GM18498 (cell line): ENCODE measurements at regions not wholly inside any gene's neighbourhood (a gene's known extent, or its start where the extent isn't known, plus 50 kb on each side); places are given as distances from the start of the nearest gene placed in this dataset.

Experiments
- ATAC-seq: cut with Tn5 transposase; IDR thresholded peaks from one replicate; pipeline ENCODE4 v1.9.1; 2021; ENCODE audit warnings: mild to moderate bottlenecking, moderate library complexity; ENCODE audit not compliant: unreplicated experiment

- ATAC-seq = no peak
Measured at GRCh38 chr11:113584371-113584770, 109.2 kb upstream of the DRD2 start.

DNA sequence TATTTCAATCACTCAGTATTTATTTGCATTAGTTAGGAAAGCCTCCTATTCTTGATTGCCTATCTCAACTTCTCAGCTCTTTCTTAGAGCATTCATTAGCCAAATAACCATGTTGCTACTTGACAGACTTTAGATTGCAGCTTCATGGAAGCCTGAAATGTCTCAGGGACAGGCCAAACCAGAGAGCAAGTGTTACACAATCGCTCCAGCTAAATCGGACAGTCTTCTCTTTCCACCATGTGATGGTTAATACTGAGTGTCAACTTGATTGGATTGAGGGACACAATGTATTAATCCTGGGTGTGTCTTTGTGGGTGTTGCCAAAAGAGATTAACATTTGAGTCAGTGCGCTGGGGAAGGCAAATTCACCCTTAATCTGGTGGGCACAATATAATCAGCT lies 106.5 kb upstream of the DRD2 start:
- no peak for ATAC-seq

DNA sequence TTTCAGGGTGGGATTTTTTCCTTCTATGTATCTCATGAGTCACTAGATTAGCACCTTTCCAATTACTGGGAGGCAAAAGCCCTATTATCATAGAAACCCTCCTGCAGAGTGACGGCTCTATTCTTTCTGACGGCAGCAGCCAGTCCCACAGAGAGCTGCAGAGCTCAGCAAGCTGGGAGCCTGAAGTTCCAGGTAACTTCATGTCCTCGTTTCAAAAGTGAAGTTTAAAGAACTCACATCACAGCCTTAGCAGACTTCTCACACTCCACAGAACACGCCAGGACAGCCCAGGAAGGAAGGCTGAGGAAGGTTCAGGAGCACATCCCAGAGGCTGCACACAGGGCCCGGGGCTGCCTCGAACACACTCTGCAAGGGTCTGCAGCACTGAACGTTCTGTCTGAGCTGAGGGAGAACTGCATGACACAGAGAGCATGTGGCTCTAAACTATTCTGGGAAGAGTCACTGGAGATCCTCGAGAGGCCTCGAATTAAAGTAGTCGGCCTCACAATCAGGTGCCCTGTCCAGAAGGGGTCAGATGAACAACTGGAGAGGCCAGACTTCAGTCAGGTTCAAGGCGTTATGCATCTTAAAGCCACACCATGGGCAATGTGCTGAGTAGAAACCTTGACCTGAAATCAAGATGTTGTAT lies 104.2 kb upstream of the DRD2 start:
- ATAC-seq = no peak

DNA sequence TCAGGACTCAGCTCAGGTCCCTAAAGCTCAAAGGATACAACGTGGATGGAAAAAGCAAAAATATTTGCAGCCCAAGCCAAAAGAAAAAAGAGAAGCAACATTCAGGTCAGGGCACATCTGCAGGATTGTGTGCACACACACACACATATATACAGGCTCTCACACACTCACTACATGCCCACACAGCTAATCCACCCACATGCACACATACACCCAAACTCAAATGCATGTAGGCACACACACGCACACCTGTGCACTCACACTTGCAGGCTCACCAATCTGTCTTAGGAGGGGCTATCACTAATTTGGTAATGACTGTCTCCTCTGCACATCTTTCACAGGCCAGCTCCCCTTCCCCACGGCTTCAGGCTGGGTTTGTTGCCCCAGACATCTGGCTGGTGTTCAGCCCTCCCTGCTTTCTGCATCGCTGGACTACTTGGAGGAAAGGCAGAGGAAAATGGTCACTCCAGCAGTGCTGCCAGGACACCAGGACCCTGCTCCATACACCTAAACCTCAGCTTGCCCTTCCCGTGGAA lies 103.6 kb upstream of the DRD2 start:
- no peak for ATAC-seq

- ATAC-seq = no peak
Measured at GRCh38 chr11:113578033-113578380, 102.8 kb upstream of the DRD2 start.

GRCh38 chr11:113577356-113578032 lies 102.3 kb upstream of the DRD2 start:
- ATAC-seq = no peak

DNA sequence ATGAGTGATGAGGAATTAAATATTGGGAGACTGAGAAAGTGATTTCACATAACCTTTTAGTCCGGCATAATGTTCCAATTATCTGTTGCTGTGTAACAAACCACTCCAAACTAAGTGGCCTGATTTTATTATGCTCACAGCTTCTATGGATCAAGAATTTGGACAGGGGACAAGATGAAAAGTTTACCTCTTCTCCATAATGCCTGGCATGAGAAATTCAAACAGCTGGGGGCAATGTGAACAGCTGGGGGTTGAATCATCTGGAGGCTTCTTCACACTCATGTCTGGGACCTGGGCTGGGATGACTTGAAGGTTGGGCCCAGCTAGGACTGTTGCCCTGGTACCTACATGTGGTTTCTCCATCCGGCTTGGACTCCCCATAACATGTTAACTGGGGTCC lies 99.4 kb upstream of the DRD2 start:
- ATAC-seq = no peak

DNA sequence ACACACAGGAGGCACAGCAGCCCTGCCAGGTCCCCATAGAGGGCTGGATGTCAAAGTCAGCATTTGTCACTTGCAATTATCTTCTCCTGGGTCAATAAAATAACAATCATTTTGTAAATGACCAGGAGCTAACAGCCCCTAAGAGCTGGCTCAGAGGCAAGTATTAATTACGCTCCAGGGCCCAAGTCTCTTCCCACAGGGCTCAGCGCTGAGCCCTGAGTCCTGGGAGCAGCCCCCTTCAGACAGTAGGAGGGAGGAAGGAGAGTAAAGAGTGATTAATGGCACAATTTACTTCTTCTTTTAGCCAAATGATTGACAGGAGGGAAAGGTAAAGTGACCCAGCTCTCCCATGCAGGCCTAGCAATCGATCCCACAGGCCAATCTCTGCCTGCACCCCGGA lies 99.0 kb upstream of the DRD2 start:
- ATAC-seq = no peak

- no peak for ATAC-seq
Measured at GRCh38 chr11:113572136-113572735, 97.0 kb upstream of the DRD2 start.

- no peak for ATAC-seq
Measured at GRCh38 chr11:113571531-113571930, 96.3 kb upstream of the DRD2 start.

GRCh38 chr11:113570906-113571305 lies 95.7 kb upstream of the DRD2 start:
- ATAC-seq = no peak

GRCh38 chr11:113569391-113569790 lies 94.2 kb upstream of the DRD2 start:
- no peak for ATAC-seq

DNA sequence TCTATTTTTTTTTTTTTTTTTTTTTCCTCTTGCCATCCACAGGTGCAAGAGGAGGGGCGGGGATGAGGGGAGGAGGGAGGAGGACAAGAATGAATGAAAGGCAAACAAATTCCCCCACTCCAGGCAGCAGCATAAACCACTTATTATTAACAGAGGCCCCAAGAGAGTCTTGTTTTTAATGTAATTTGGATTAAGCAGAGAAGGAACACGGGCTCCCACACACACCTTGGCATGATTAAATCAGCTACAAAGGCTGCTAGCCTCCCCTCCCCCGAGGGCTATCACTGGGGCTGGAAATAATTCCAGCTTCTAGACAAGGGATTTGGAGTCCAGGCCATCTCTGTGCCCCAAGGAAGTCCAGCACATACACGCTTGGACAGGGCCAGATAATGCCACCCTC lies 93.4 kb upstream of the DRD2 start:
- ATAC-seq = no peak

GRCh38 chr11:113567867-113568544 lies 92.8 kb upstream of the DRD2 start:
- no peak for ATAC-seq

- ATAC-seq = no peak
Measured at GRCh38 chr11:113567097-113567496, 91.9 kb upstream of the DRD2 start.

GRCh38 chr11:113564527-113565130 lies 89.4 kb upstream of the DRD2 start:
- no peak for ATAC-seq

GRCh38 chr11:113563766-113564526 lies 88.7 kb upstream of the DRD2 start:
- no peak for ATAC-seq

- ATAC-seq = no peak
Measured at GRCh38 chr11:113562981-113563461, 87.8 kb upstream of the DRD2 start.

DNA sequence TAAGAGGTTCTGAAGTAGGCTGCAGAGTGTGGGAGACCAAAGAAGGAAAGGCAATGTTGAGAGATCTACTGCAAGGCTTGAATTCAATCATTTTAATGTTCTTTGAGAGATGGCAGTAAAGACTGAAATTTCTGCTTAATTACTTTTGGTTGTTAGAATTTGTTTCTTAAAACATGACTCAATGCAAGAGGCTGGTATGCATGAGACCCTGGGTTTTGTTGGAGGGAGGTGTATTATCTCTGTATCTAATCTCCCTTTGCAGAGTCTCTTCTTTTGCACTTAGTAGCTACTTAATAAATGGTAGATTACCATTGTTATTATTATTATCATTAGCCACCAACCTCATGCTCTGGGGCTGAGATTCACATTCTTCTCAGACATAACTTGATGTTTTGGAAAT lies 87.4 kb upstream of the DRD2 start:
- no peak for ATAC-seq

GRCh38 chr11:113557926-113558325 lies 82.7 kb upstream of the DRD2 start:
- ATAC-seq = no peak
